Neuron (in vitro differentiated cells): ENCODE measurements at regions not wholly inside any gene's neighbourhood (a gene's known extent, or its start where the extent isn't known, plus 50 kb on each side); places are given as distances from the start of the nearest gene placed in this dataset.

Experiments
- H2AFZ ChIP-seq: one replicate; pipeline ENCODE4 v1.6.1; 2013; ENCODE audit warnings: low read depth, mild to moderate bottlenecking, inconsistent platforms, low read length, moderate library complexity
- H3K27me3 ChIP-seq: one replicate; pipeline ENCODE4 v1.6.1; 2013; ENCODE audit warnings: low read length; ENCODE audit not compliant: insufficient read depth
- H3K36me3 ChIP-seq: one replicate; pipeline ENCODE4 v1.6.1; 2013; ENCODE audit warnings: low read length; ENCODE audit not compliant: insufficient read depth
- H3K4me1 ChIP-seq: one replicate; pipeline ENCODE4 v1.6.1; 2013; ENCODE audit warnings: low read length; ENCODE audit not compliant: insufficient read depth
- H3K4me3 ChIP-seq: 2 replicates; pipeline ENCODE4 v1.5.1; 2013; ENCODE audit warnings: mild to moderate bottlenecking, low read length, moderate library complexity
- H3K9me3 ChIP-seq: one replicate; pipeline ENCODE4 v1.6.1; 2013; ENCODE audit warnings: low read length

DNA sequence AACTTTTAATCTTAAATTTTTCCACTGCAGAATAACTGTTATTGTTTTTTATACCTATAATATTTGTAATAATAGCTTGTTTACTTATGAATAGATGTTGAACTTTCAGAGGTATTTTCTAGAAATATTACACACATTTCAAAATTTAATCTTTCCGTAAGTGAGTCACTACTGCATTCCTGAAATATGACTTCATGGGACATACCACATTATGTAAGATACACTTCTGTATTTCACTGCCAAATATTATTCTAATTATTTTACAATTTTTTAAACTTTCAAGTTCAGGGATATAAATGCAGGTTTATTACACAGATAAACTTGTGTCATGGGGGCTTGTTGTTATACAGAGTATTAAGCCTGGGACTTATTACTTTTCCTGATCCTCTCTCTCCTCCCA lies 2220.5 kb downstream of the NCAM2 start:
- Histone ChIP-seq H3K9me3 (no peaks in the 10 kb centered on the region), H3K36me3 (no peaks in the 10 kb centered on the region), H3K4me3 (no peak overlapping the region), H3K27me3 (no peaks in the 10 kb centered on the region), H3K4me1 (no peaks in the 10 kb centered on the region), H2AFZ (no peak overlapping the region)

DNA sequence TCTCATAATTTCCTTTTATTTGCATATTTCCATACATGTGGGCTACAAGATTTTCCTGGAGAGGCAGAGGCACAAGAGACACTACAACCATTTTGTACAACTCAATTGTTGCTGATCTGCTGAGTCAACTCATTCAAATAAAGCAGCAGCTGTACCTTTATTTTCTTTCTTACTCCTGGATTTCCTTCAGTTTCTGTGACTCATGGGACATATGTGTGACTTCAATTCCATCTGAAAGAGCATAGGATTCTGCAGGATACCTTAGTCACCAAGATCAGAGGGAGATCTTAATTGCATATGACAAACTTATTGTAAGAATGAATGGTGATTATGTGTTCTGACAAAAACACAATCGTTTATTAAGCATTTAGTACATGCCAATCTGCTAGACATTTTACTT lies 2219.4 kb downstream of the NCAM2 start:
- Histone ChIP-seq H2AFZ (peak overlapping the region; percentile 28), H3K27me3 (no peaks in the 10 kb centered on the region), H3K9me3 (peaks cover 5% of the 10 kb centered on the region), H3K4me1 (no peaks in the 10 kb centered on the region), H3K36me3 (no peaks in the 10 kb centered on the region), H3K4me3 (no peak overlapping the region)

GRCh38 chr21:23215261-23215660 lies 2217.1 kb downstream of the NCAM2 start:
- no peak overlapping the region for H3K4me3 ChIP-seq
- no peaks in the 10 kb centered on the region for H3K27me3 ChIP-seq
- no peak overlapping the region for H2AFZ ChIP-seq
- H3K4me1 ChIP-seq: no peaks in the 10 kb centered on the region
- peaks cover 5% of the 10 kb centered on the region for H3K9me3 ChIP-seq
- H3K36me3 ChIP-seq: no peaks in the 10 kb centered on the region
